Mesothelial cell of epicardium (in vitro differentiated cells): ENCODE measurements at regions not wholly inside any gene's neighbourhood (a gene's known extent, or its start where the extent isn't known, plus 50 kb on each side); places are given as distances from the start of the nearest gene placed in this dataset.

Source experiments
- DNase-seq, 2 experiments: peaks; one replicate each; pipeline ENCODE4 v3.0.0; 2021; ENCODE audit warnings: low spot score in 2 of 2; ENCODE audit not compliant: unreplicated experiment in 2 of 2
- H3K27ac Mint-ChIP-seq: 2 replicates; pipeline ENCODE4 v1.8.0; 2021; ENCODE audit warnings: mixed read lengths
- H3K27me3 Mint-ChIP-seq: 2 replicates; pipeline ENCODE4 v1.8.0; 2021; ENCODE audit warnings: low read depth, mixed read lengths
- H3K36me3 Mint-ChIP-seq: 2 replicates; pipeline ENCODE4 v1.8.0; 2021; ENCODE audit warnings: mixed read lengths
- H3K4me1 Mint-ChIP-seq: 2 replicates; pipeline ENCODE4 v1.8.0; 2021; ENCODE audit warnings: mixed read lengths
- H3K4me3 Mint-ChIP-seq: 2 replicates; pipeline ENCODE4 v1.8.0; 2021; ENCODE audit warnings: mild to moderate bottlenecking, moderate library complexity, mixed read lengths
- H3K9me3 Mint-ChIP-seq: 2 replicates; pipeline ENCODE4 v1.8.0; 2021; ENCODE audit warnings: mixed read lengths
- TF ChIP-seq, protein P1 (sequence below): fragments of 200-600 bp; sonication (generic); IDR thresholded peaks from one replicate; pipeline ENCODE4 v1.5.0; 2021; ENCODE audit warnings: antibody characterized with exemption; ENCODE audit not compliant: unreplicated experiment

DNA sequence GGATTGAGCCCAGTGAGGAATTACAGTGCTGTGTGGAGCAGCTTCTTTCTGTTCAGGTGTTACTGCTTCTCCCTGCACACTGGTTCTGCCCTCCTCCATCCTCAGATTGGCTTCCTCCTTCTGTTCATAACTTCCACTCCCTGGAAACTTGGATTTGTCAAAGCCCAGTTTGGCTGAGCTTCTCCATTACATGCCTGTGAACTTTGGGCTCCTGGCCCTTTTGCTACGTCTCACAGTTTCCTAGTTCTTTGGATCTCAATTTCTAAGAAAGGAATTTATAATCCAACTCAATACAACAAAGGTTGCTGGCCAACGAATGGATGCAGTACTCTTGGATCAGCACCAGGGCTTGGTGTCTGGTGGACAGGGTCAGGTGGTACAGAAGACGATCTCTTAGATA is 318.1 kb downstream of the RPS24 start:
- Mint-ChIP-seq H3K27me3 (no peaks in the 10 kb centered on the region), H3K36me3 (peaks cover 5% of the 10 kb centered on the region), H3K9me3 (peaks cover 7% of the 10 kb centered on the region), H3K4me3 (no peak overlapping the region), H3K27ac (no peak overlapping the region), H3K4me1 (peaks cover 29% of the 10 kb centered on the region)
- TF ChIP-seq, protein P1, sequence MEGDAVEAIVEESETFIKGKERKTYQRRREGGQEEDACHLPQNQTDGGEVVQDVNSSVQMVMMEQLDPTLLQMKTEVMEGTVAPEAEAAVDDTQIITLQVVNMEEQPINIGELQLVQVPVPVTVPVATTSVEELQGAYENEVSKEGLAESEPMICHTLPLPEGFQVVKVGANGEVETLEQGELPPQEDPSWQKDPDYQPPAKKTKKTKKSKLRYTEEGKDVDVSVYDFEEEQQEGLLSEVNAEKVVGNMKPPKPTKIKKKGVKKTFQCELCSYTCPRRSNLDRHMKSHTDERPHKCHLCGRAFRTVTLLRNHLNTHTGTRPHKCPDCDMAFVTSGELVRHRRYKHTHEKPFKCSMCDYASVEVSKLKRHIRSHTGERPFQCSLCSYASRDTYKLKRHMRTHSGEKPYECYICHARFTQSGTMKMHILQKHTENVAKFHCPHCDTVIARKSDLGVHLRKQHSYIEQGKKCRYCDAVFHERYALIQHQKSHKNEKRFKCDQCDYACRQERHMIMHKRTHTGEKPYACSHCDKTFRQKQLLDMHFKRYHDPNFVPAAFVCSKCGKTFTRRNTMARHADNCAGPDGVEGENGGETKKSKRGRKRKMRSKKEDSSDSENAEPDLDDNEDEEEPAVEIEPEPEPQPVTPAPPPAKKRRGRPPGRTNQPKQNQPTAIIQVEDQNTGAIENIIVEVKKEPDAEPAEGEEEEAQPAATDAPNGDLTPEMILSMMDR = no peak
- no peak for DNase-seq

- H3K36me3 Mint-ChIP-seq = no peaks in the 10 kb centered on the region
- no peak overlapping the region for H3K4me3 Mint-ChIP-seq
- TF ChIP-seq, protein P1 = no peak
Measured at GRCh38 chr10:78353636-78354035, 320.0 kb downstream of the RPS24 start.

DNA sequence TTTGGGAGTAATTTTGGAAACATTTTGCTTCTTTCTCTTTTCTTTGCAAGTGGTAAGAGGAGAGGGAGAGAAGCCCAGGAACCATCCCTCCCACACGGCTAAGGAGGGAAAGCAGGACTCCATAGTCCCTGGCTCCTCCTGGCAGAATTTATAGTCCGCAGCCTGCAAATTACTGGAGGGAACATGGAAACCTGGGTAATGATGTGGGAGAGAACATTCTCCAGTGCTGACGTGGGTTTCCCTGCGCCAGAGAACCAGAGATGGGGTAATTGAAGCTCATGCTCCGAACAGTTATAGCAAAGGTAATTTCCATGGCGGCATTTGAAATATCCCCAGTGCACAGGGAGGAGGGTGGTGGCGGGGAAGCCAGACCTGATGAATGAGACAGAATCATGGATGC is 320.4 kb downstream of the RPS24 start:
- Mint-ChIP-seq H3K36me3 (no peaks in the 10 kb centered on the region), H3K9me3 (no peaks in the 10 kb centered on the region), H3K27me3 (no peaks in the 10 kb centered on the region), H3K4me1 (peaks cover 49% of the 10 kb centered on the region), H3K4me3 (no peak overlapping the region), H3K27ac (peak overlapping the region; percentile 47)
- TF ChIP-seq, protein P1 = no peak
- DNase-seq = no peak

More at GRCh38 chr10:78353636-78354035, 320.0 kb downstream of the RPS24 start:
- Mint-ChIP-seq H3K4me1 (peaks cover 46% of the 10 kb centered on the region), H3K27ac (no peak overlapping the region), H3K9me3 (no peaks in the 10 kb centered on the region), H3K27me3 (no peaks in the 10 kb centered on the region)
- DNase-seq = no peak

DNA sequence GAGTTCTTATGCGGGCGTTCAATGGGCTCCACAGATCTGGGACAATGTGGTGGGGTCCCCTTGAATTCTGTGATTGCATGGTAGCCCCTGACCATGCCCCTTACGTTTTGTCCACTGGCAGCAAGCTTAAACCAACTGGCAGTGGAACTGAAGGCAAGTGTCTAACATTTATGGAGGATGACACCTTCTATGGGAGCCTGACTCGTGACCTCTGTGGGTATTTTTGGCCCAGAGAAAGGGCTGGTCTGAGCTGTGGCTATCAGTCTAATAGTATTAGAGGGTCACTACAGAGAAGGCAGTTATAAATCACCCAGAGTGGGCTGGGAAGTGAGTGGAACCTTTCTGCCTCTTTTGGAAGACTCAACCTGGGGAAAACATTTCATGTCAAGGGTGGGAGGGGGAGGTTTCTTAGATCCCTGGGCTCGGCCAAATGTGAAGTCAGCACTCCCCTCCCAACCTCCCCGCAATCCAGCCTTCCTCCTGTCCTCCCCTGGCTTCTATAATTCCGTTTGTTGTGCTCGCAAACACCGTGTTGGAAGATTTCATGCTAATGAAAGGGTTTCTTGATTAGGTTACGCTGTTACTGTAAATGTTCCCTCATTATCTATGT is 322.7 kb downstream of the RPS24 start:
- peak overlapping the region; percentile 94 for H3K27ac Mint-ChIP-seq
- TF ChIP-seq, protein P1 = no peak
- no peaks in the 10 kb centered on the region for H3K9me3 Mint-ChIP-seq
- H3K4me3 Mint-ChIP-seq = no peak overlapping the region
- H3K4me1 Mint-ChIP-seq = peaks cover 71% of the 10 kb centered on the region
- H3K27me3 Mint-ChIP-seq = no peaks in the 10 kb centered on the region
- no peak for DNase-seq
- no peaks in the 10 kb centered on the region for H3K36me3 Mint-ChIP-seq

DNA sequence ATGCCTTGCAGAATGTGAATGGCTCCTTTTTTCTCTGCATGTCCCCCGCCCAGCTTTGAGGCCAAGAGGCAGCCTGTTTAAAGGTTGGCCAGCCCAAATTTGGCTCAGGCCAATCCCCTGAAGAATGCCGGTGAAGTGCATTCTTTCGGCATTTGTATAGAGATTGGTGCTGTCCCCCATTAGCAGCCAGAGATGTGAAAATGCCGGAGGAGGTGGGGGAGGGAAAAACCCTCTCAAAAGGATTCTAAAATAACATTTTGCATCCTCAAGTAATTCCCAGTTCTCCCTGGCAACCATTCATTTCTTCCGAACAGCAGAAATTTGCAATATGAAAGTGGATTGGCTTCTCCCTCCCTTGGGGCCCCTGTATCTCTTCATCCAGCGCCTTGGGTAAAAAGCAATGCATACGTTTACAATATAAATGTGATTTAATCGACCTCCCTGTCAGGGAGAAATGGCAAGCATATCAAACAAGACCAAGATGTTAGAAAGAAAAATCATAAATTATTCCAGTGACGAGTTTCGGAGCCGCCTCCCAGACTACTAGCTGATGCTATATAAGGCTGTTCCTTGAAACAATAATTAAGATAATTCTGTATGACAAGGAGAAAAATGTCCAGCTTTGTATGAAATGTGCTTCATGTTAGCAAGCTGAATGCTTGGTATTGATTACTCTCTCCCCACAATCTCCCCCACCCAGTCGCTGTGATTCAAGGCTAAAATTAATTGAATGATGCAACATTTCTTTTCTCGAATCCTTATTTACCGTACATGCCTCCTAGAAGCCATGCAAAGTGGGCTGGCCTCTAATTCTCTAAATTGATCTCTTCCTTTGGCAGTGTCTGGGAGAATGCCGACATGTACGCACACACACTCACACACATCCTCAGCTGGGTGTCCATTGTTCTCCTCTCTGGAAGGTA is 323.7 kb downstream of the RPS24 start:
- no peaks in the 10 kb centered on the region for H3K9me3 Mint-ChIP-seq
- H3K27me3 Mint-ChIP-seq = no peaks in the 10 kb centered on the region
- no peak overlapping the region for H3K4me3 Mint-ChIP-seq
- H3K27ac Mint-ChIP-seq = peak overlapping the region; percentile 94
- peaks cover 81% of the 10 kb centered on the region for H3K4me1 Mint-ChIP-seq
- H3K36me3 Mint-ChIP-seq = no peaks in the 10 kb centered on the region
- TF ChIP-seq, protein P1 = no peak
- DNase-seq = no peak
